ENCODE measurements at regions not wholly inside any gene's neighbourhood (a gene's known extent, or its start where the extent isn't known, plus 50 kb on each side); places are given as distances from the start of the nearest gene placed in this dataset.
A peak's percentile ranks its signal among the peaks of the same experiment; 100 is the strongest.

DNA sequence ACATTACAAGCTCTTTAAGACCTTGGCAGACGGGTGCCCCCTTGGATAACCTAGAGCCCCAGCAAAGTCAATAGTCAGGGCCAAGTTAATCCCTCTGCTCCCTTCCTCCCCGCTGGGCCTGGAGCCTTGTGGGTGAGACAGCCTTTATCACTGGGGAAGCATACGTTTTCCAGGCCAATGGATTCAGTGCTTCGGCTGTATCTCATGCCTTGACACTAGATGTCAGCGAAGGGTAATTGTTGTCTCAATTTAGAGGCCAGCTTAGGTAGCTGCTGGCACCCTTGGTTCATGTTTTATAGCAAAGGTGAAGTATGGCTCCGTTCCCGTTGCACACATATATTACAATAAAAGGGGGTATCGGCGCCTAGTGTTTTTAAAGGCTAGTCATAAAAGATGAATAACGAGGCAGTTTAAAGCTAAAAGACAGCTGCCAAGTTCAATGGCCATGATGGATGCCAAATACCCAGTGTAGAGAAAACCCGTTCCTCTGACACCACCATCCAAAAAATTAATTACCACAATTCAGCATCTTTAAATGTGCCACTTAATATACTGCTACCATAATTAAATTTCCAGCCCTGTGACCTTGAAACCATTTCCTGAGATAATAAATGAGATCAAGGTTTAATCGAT, 52.3 kb upstream of the BNIP2 start:
- no peak for TF ChIP-seq POLR2A (IDR thresholded peaks at IDR 0.05)
- TF ChIP-seq, protein P1, sequence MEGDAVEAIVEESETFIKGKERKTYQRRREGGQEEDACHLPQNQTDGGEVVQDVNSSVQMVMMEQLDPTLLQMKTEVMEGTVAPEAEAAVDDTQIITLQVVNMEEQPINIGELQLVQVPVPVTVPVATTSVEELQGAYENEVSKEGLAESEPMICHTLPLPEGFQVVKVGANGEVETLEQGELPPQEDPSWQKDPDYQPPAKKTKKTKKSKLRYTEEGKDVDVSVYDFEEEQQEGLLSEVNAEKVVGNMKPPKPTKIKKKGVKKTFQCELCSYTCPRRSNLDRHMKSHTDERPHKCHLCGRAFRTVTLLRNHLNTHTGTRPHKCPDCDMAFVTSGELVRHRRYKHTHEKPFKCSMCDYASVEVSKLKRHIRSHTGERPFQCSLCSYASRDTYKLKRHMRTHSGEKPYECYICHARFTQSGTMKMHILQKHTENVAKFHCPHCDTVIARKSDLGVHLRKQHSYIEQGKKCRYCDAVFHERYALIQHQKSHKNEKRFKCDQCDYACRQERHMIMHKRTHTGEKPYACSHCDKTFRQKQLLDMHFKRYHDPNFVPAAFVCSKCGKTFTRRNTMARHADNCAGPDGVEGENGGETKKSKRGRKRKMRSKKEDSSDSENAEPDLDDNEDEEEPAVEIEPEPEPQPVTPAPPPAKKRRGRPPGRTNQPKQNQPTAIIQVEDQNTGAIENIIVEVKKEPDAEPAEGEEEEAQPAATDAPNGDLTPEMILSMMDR (IDR thresholded peaks at IDR 0.05), result peak in 1 of 6 experiments; percentile 8

DNA sequence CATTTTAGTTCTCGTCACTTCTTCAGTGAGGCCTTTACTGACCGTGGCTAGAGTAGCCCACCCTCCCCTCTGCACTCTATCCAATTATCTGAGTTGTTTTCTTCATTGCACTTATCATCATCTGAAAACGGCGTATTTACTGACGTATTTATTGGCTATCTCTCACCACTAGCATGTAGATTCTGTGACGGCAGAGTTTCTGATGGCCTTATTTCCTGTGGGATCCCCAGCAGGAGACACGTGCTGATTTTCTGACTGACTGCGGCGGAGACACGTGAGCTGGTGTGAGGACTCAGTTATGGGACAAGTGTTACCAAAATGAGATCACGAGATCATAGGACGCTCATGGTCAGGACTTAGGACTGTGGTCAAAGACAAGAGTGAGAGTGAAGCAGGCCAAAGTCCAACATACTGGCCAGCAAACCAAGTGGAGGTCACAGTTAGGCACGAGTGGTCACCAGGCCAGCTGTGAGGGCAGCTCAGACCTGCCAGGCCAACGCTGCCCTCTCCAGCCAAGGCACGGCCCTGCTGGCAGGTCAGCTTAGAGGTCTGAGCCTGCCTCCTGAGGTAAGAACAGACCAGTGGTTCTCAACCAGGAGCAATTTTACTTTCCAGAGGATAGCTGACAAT, 50.6 kb upstream of the BNIP2 start:
- H3K27ac ChIP-seq, result no peak overlapping the region
- no peaks in the 10 kb centered on the region for H3K36me3 ChIP-seq
- H3K9me3 ChIP-seq, result no peaks in the 10 kb centered on the region
- 76 to 83% methylated on average over 13 to 15 of the region's 15 CpGs for WGBS, 2 donors
- H3K27me3 ChIP-seq, result no peaks in the 10 kb centered on the region
- H3K4me3 ChIP-seq (replicated peaks in 1 of 3), result no peak overlapping the region
- H3K4me1 ChIP-seq, result no peaks in the 10 kb centered on the region
- intact Hi-C loops (cut with DNase I), result no loop called here
- TF ChIP-seq POLR2A (IDR thresholded peaks at IDR 0.05), result no peak
- TF ChIP-seq, protein P1 (IDR thresholded peaks at IDR 0.05), result no peak
- no peak for DNase-seq

More for the DNA sequence above, 52.3 kb upstream of the BNIP2 start:
- Histone ChIP-seq H3K36me3 (no peaks in the 10 kb centered on the region), H3K4me1 (no peaks in the 10 kb centered on the region), H3K9me3 (no peaks in the 10 kb centered on the region), H3K4me3 (replicated peaks in 1 of 3) (no peak overlapping the region), H3K27me3 (no peaks in the 10 kb centered on the region), H3K27ac (no peak overlapping the region)
- intact Hi-C loops (cut with DNase I), result no loop called here
- 56 to 58% methylated on average over 12 of the region's 12 CpGs for WGBS, 2 donors
- no peak for DNase-seq
